Kidney (tissue), 13 donors: ENCODE measurements at regions not wholly inside any gene's neighbourhood (a gene's known extent, or its start where the extent isn't known, plus 50 kb on each side); places are given as distances from the start of the nearest gene placed in this dataset.

ENCODE experiments used
- DNase-seq, 5 donors: peaks; one replicate each; pipeline ENCODE4 v3.0.0-alpha.2; 2013 to 2020
- FAIRE-seq: peaks from 2 replicates; lab custom pipeline; 2012; peaks lifted over from hg19 to GRCh38; lab: Jason Lieb, UNC
- H3K27ac ChIP-seq, 2 donors: one replicate each; pipeline ENCODE4 v1.7.0; 2013; ENCODE audit warnings: low read depth in 2 of 2, low read length in 2 of 2, inconsistent platforms in 1 of 2
- H3K27me3 ChIP-seq: one replicate; pipeline ENCODE4 v1.7.1; 2013; ENCODE audit warnings: low read length, inconsistent platforms; ENCODE audit not compliant: control insufficient read depth, insufficient read depth
- H3K36me3 ChIP-seq, 3 donors: one replicate each; pipeline versions ENCODE4 v1.7.0 to v1.7.1; 2013; ENCODE audit warnings: low read length in 3 of 3, control low read depth in 1 of 3, inconsistent platforms in 1 of 3; ENCODE audit not compliant: insufficient read depth in 3 of 3, control insufficient read depth in 2 of 3
- H3K4me1 ChIP-seq, 3 donors: one replicate each; pipeline versions ENCODE4 v1.7.0 to v1.7.1; 2013; ENCODE audit warnings: low read length in 3 of 3, inconsistent platforms in 1 of 3, low read depth in 1 of 3; ENCODE audit not compliant: control insufficient read depth in 2 of 3, insufficient read depth in 2 of 3
- H3K4me3 ChIP-seq, 3 donors: one replicate each; pipeline versions ENCODE4 v1.7.0 to v1.8.1; 2013; ENCODE audit warnings: low read length in 3 of 3, control low read depth in 1 of 3, inconsistent platforms in 1 of 3
- H3K9ac ChIP-seq, 3 donors: one replicate each; pipeline versions ENCODE4 v1.7.0 to v1.7.1; 2013; ENCODE audit warnings: low read length in 3 of 3, control low read depth in 1 of 3, inconsistent platforms in 1 of 3
- H3K9me3 ChIP-seq, 3 donors: one replicate each; pipeline versions ENCODE4 v1.7.0 to v1.7.1; 2013; ENCODE audit warnings: low read length in 3 of 3, control low read depth in 1 of 3, inconsistent platforms in 1 of 3; ENCODE audit not compliant: control insufficient read depth in 2 of 3, insufficient read depth in 1 of 3
- CTCF ChIP-seq: IDR thresholded peaks from 3 replicates; pipeline ENCODE4 v1.5.1; 2012; ENCODE audit warnings: mild to moderate bottlenecking, moderate library complexity, borderline replicate concordance; ENCODE audit not compliant: insufficient read depth; ENCODE audit errors: extremely low read depth
- intact Hi-C: fragments of 100-400 bp; cut with DNase I; formaldehyde crosslinking; loops from one replicate; pipeline ENCODE4 v1.11.1; 2022
- donor health status: control.
- donor health status: control.
- donor health status: control.
- donor health status: control.
- donor health status: control.
- donor health status: DM: yes; HTN: yes; CAD: no.
- donor health status: Normal renal cell carcinoma (clear cell type).

GRCh38 chr15:37262922-37263608, 162.7 kb upstream of the MEIS2 start:
- H3K27ac ChIP-seq, result no peak overlapping the region
- DNase-seq (no peak), FAIRE-seq (no peak)
- H3K9me3 ChIP-seq, result no peaks in the 10 kb centered on the region
- intact Hi-C loops, result no loop called here
- no peak for TF ChIP-seq CTCF
- no peaks in the 10 kb centered on the region for H3K36me3 ChIP-seq
- no peak overlapping the region for H3K9ac ChIP-seq
- H3K27me3 ChIP-seq, result no peaks in the 10 kb centered on the region
- no peaks in the 10 kb centered on the region for H3K4me1 ChIP-seq
- no peak overlapping the region for H3K4me3 ChIP-seq

GRCh38 chr15:37289109-37289765, 188.9 kb upstream of the MEIS2 start:
- no peaks in the 10 kb centered on the region for H3K4me1 ChIP-seq
- intact Hi-C loops, result no loop called here
- no peak overlapping the region for H3K27ac ChIP-seq
- H3K36me3 ChIP-seq, result no peaks in the 10 kb centered on the region
- FAIRE-seq (no peak), DNase-seq (peak in 1 of 5 donors; percentile 19)
- peaks cover 0 to 2% (median 0%) of the 10 kb centered on the region in 3 donors for H3K9me3 ChIP-seq
- H3K9ac ChIP-seq, result no peak overlapping the region
- H3K4me3 ChIP-seq, result no peak overlapping the region
- H3K27me3 ChIP-seq, result no peaks in the 10 kb centered on the region
- TF ChIP-seq CTCF, result no peak

- intact Hi-C loops, result no loop called here
- H3K36me3 ChIP-seq, result no peaks in the 10 kb centered on the region
- H3K9me3 ChIP-seq, result no peaks in the 10 kb centered on the region
- H3K27ac ChIP-seq, result no peak overlapping the region
- H3K9ac ChIP-seq, result no peak overlapping the region
- FAIRE-seq (no peak), DNase-seq (no peak)
- no peak overlapping the region for H3K4me3 ChIP-seq
- no peak for TF ChIP-seq CTCF
- no peaks in the 10 kb centered on the region for H3K27me3 ChIP-seq
- no peaks in the 10 kb centered on the region for H3K4me1 ChIP-seq
Measured at GRCh38 chr15:37291920-37292319, 191.6 kb upstream of the MEIS2 start.
